Esophagus squamous epithelium (tissue), 4 donors: ENCODE measurements at regions not wholly inside any gene's neighbourhood (a gene's known extent, or its start where the extent isn't known, plus 50 kb on each side); places are given as distances from the start of the nearest gene placed in this dataset.

Experiments
- POLR2A ChIP-seq, 4 donors: fragments of 450-650 bp; IDR thresholded peaks; one replicate each; pipeline ENCODE4 v1.6.1; 2017; ENCODE audit warnings: antibody characterized with exemption in 4 of 4, mild to moderate bottlenecking in 4 of 4, moderate library complexity in 3 of 4
- TF ChIP-seq, protein P1 (sequence below), 6 experiments: fragments of 450-650 bp in 4 of 6; fragments of 200-600 bp in 2 of 6; sonication (generic) in 2 of 6; IDR thresholded peaks; one replicate each; pipeline ENCODE4 v1.5.1; 2016 to 2019; ENCODE audit warnings: antibody characterized with exemption in 6 of 6, mild to moderate bottlenecking in 4 of 6, moderate library complexity in 4 of 6

DNA sequence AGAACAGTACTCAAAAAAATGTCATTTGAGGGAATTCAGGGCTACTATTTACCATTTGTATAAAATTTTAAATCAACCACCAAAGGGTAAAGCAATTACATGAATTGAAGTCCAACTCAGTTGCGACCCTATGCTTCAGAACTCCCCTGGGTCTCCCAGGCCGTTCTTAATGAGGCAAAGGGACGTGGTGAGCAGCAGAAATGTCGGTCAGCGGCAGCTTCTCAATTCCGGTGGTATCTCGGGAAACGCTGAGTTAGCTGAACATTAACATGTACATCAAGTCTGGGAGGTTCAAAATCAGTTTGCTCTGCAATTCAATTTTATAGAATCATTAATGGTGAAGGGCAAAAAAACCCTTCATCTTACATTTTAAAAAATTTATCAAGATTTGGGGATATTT lies 173.2 kb downstream of the DIRAS2 start:
- TF ChIP-seq, protein P1, sequence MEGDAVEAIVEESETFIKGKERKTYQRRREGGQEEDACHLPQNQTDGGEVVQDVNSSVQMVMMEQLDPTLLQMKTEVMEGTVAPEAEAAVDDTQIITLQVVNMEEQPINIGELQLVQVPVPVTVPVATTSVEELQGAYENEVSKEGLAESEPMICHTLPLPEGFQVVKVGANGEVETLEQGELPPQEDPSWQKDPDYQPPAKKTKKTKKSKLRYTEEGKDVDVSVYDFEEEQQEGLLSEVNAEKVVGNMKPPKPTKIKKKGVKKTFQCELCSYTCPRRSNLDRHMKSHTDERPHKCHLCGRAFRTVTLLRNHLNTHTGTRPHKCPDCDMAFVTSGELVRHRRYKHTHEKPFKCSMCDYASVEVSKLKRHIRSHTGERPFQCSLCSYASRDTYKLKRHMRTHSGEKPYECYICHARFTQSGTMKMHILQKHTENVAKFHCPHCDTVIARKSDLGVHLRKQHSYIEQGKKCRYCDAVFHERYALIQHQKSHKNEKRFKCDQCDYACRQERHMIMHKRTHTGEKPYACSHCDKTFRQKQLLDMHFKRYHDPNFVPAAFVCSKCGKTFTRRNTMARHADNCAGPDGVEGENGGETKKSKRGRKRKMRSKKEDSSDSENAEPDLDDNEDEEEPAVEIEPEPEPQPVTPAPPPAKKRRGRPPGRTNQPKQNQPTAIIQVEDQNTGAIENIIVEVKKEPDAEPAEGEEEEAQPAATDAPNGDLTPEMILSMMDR (IDR thresholded peaks at IDR 0.05): no peak
- TF ChIP-seq POLR2A (IDR thresholded peaks at IDR 0.05): no peak
